HG03565 (cell line): ENCODE measurements at regions not wholly inside any gene's neighbourhood (a gene's known extent, or its start where the extent isn't known, plus 50 kb on each side); places are given as distances from the start of the nearest gene placed in this dataset.
"Not testable (repeated sequence)": the region's sequence is repeated elsewhere in the genome, so short reads cannot be mapped to it uniquely, and the experiment has no call there.

Experiments used
- ATAC-seq: cut with Tn5 transposase; IDR thresholded peaks from one replicate; pipeline ENCODE4 v1.9.1; 2021; ENCODE audit warnings: mild to moderate bottlenecking, moderate library complexity; ENCODE audit not compliant: unreplicated experiment

- ATAC-seq: no peak
Measured at GRCh38 chr10:61020420-61021158, 76.6 kb upstream of the RHOBTB1 start.

GRCh38 chr10:61018146-61018545 lies 74.2 kb upstream of the RHOBTB1 start:
- ATAC-seq: no peak

- no peak for ATAC-seq
Measured at GRCh38 chr10:61016630-61017029, 72.6 kb upstream of the RHOBTB1 start.

- ATAC-seq: no peak
Measured at GRCh38 chr10:61016007-61016406, 72.0 kb upstream of the RHOBTB1 start.

GRCh38 chr10:61010863-61011262 lies 66.9 kb upstream of the RHOBTB1 start:
- ATAC-seq: no peak

GRCh38 chr10:61003069-61003468 lies 59.1 kb upstream of the RHOBTB1 start:
- ATAC-seq: not testable (repeated sequence)

GRCh38 chr10:61001731-61002122 lies 57.7 kb upstream of the RHOBTB1 start:
- ATAC-seq: no peak

- ATAC-seq: no peak
Measured at GRCh38 chr10:61000769-61001730, 57.1 kb upstream of the RHOBTB1 start.

- ATAC-seq: no peak
Measured at GRCh38 chr10:60998932-60999331, 54.9 kb upstream of the RHOBTB1 start.

- ATAC-seq: no peak
Measured at GRCh38 chr10:60994128-60994527, 50.1 kb upstream of the RHOBTB1 start.
